SU-DHL-6 (cell line): ENCODE measurements at regions not wholly inside any gene's neighbourhood (a gene's known extent, or its start where the extent isn't known, plus 50 kb on each side); places are given as distances from the start of the nearest gene placed in this dataset.

ENCODE experiments used
- H2AFZ ChIP-seq: fragments of 200-600 bp; sonication (generic); 2 replicates; pipeline ENCODE4 v1.6.1; 2014; ENCODE audit warnings: low read depth, mild to moderate bottlenecking, moderate library complexity, mixed read lengths, antibody characterized with exemption, low read length; ENCODE audit not compliant: severe bottlenecking
- H3F3A ChIP-seq: fragments of 200-600 bp; shearing (Covaris generic); 2 replicates; pipeline ENCODE4 v1.6.0; 2016; ENCODE audit warnings: antibody characterized with exemption, mild to moderate bottlenecking; ENCODE audit not compliant: insufficient read depth
- H3K27ac ChIP-seq: fragments of 200-600 bp; sonication (generic); 2 replicates; pipeline ENCODE4 v1.5.1; 2016; ENCODE audit warnings: low read depth, mild to moderate bottlenecking, low read length, moderate library complexity, mixed read lengths
- H3K27me3 ChIP-seq: fragments of 200-600 bp; sonication (generic), shearing (Covaris generic); 2 replicates; pipeline ENCODE4 v1.6.0; 2014; ENCODE audit warnings: mild to moderate bottlenecking, low read length
- H3K36me3 ChIP-seq: fragments of 200-600 bp; sonication (generic); 2 replicates; pipeline ENCODE4 v1.6.1; 2014; ENCODE audit warnings: mild to moderate bottlenecking, low read length, mixed read lengths
- H3K4me2 ChIP-seq: fragments of 300-600, 200-600 bp; shearing (Covaris generic), sonication (generic); 2 replicates; pipeline ENCODE4 v1.6.0; 2014; ENCODE audit warnings: low read length, low read depth, mild to moderate bottlenecking; ENCODE audit not compliant: poor library complexity, severe bottlenecking
- H3K4me3 ChIP-seq: fragments of 200-600 bp; sonication (generic); 2 replicates; pipeline ENCODE4 v1.5.1; 2014; ENCODE audit warnings: antibody characterized with exemption, low read length, mild to moderate bottlenecking, mixed read lengths; ENCODE audit not compliant: insufficient read depth, poor library complexity, severe bottlenecking
- H3K79me2 ChIP-seq: fragments of 200-600 bp; sonication (generic); 2 replicates; pipeline ENCODE4 v1.6.1; 2014; ENCODE audit warnings: mild to moderate bottlenecking, low read length, moderate library complexity; ENCODE audit not compliant: insufficient read depth
- H3K9ac ChIP-seq: fragments of 200-600 bp; sonication (generic); 2 replicates; pipeline ENCODE4 v1.7.0; 2014; ENCODE audit warnings: mild to moderate bottlenecking, low read length
- H3K9me2 ChIP-seq: fragments of 200-600 bp; sonication (generic); replicated peaks from 2 replicates; pipeline ENCODE4 v1.6.1; 2014; ENCODE audit warnings: low read length; ENCODE audit not compliant: insufficient read depth
- H3K9me3 ChIP-seq: fragments of 200-600 bp; sonication (generic); 2 replicates; pipeline ENCODE4 v1.6.1; 2014; ENCODE audit warnings: low read length, mixed read lengths; ENCODE audit not compliant: insufficient read depth
- H4K20me1 ChIP-seq: fragments of 200-600 bp; sonication (generic); 2 replicates; pipeline ENCODE4 v1.6.1; 2014; ENCODE audit warnings: low read depth, mild to moderate bottlenecking, antibody characterized with exemption, low read length, moderate library complexity, mixed read lengths
- EZH2phosphoT487 ChIP-seq: fragments of 200-600 bp; sonication (generic), shearing (Covaris generic); conservative IDR thresholded peaks from 2 replicates; pipeline ENCODE4 v1.6.1; 2018; ENCODE audit warnings: mild to moderate bottlenecking, antibody characterized with exemption, low read length, moderate library complexity, mixed read lengths
- TF ChIP-seq, protein P1 (sequence below): fragments of 200-600 bp; sonication (generic); IDR thresholded peaks from one replicate; pipeline ENCODE4 v1.5.1; 2017; ENCODE audit warnings: antibody characterized with exemption, mild to moderate bottlenecking, low read length, moderate library complexity; ENCODE audit not compliant: insufficient read depth, poor library complexity, severe bottlenecking

DNA sequence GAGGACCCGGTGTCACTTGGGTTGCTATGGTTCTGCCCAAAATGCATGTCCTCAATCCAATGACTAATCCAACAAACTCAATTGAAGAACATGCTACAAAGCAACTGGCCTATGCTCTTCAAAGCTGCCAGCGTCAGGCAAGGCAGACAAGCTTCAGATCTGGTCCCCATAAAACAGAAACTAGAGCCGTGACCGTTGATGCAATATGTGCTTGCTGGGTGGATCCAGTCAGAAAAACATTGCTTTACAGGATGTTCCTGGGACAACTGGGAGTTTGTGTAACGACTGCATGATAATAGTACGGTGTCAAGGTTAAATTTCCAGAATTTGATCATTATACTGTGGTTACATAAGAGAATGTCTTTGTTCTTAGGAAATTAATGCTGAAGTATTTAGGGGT lies 120.7 kb upstream of the CTBP2 start:
- H3K27ac ChIP-seq = no peak overlapping the region
- H3K4me2 ChIP-seq = no peak overlapping the region
- H3K9ac ChIP-seq = no peak overlapping the region
- H2AFZ ChIP-seq = no peak overlapping the region
- no peaks in the 10 kb centered on the region for H3K9me3 ChIP-seq
- H3K36me3 ChIP-seq = no peaks in the 10 kb centered on the region
- no peak for TF ChIP-seq EZH2phosphoT487
- TF ChIP-seq, protein P1, sequence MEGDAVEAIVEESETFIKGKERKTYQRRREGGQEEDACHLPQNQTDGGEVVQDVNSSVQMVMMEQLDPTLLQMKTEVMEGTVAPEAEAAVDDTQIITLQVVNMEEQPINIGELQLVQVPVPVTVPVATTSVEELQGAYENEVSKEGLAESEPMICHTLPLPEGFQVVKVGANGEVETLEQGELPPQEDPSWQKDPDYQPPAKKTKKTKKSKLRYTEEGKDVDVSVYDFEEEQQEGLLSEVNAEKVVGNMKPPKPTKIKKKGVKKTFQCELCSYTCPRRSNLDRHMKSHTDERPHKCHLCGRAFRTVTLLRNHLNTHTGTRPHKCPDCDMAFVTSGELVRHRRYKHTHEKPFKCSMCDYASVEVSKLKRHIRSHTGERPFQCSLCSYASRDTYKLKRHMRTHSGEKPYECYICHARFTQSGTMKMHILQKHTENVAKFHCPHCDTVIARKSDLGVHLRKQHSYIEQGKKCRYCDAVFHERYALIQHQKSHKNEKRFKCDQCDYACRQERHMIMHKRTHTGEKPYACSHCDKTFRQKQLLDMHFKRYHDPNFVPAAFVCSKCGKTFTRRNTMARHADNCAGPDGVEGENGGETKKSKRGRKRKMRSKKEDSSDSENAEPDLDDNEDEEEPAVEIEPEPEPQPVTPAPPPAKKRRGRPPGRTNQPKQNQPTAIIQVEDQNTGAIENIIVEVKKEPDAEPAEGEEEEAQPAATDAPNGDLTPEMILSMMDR = no peak
- no peak overlapping the region for H3K4me3 ChIP-seq
- no peaks in the 10 kb centered on the region for H4K20me1 ChIP-seq
- H3K9me2 ChIP-seq = no peaks in the 10 kb centered on the region
- H3F3A ChIP-seq = no peaks in the 10 kb centered on the region
- no peaks in the 10 kb centered on the region for H3K27me3 ChIP-seq
- H3K79me2 ChIP-seq = no peaks in the 10 kb centered on the region

DNA sequence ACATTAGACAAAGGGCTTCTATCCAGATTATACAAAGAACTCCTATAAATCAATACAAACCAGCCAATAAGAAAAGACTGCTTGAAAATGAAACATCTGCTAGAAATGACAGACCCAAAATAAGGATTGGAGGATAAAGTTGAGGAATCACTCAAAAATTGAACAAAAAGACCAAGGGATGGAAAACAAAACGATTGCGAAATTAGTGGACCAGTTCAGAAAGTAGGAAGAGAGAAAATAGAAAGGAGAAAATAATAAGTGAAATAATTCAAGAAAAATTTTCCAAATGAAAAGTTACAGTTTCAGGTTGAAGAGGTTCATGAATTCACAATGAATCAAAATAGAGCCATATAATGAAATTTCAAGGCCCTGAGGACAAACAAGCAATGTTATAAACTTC lies 115.8 kb upstream of the CTBP2 start:
- no peak for TF ChIP-seq EZH2phosphoT487
- TF ChIP-seq, protein P1 = no peak

DNA sequence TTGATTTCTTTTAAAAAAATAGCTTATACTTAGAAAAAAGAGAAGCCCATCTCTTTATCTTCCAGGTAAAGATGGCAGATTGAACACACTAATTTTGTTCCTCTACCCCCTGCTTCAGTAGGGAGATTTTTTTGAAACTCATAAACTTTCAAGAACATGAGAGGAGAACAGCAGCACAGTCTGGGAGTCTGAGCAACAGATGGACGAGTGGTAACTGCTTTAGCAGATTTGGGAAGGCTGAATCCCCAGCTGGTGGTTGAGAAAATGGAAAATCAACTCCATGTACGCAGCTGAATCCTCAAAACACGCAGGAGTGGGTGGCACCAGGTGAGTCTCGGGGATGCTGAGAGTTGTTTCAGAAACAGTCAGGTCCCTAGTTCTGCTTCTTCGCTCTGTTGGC lies 114.6 kb upstream of the CTBP2 start:
- Histone ChIP-seq H3K27ac (no peak overlapping the region), H3F3A (no peaks in the 10 kb centered on the region), H3K4me2 (no peak overlapping the region), H3K79me2 (no peaks in the 10 kb centered on the region), H3K9ac (no peak overlapping the region), H3K27me3 (no peaks in the 10 kb centered on the region), H3K36me3 (no peaks in the 10 kb centered on the region), H3K9me3 (no peaks in the 10 kb centered on the region), H3K9me2 (no peaks in the 10 kb centered on the region), H3K4me3 (no peak overlapping the region), H2AFZ (no peak overlapping the region), H4K20me1 (no peaks in the 10 kb centered on the region)
- no peak for TF ChIP-seq EZH2phosphoT487
- TF ChIP-seq, protein P1 = no peak

More for the DNA sequence above, 115.8 kb upstream of the CTBP2 start:
- Histone ChIP-seq H3K4me3 (no peak overlapping the region), H4K20me1 (no peaks in the 10 kb centered on the region), H3F3A (no peaks in the 10 kb centered on the region), H3K27me3 (no peaks in the 10 kb centered on the region), H3K4me2 (no peak overlapping the region), H2AFZ (no peak overlapping the region), H3K36me3 (no peaks in the 10 kb centered on the region), H3K27ac (no peak overlapping the region), H3K9me2 (no peaks in the 10 kb centered on the region), H3K9ac (no peak overlapping the region), H3K79me2 (no peaks in the 10 kb centered on the region), H3K9me3 (no peaks in the 10 kb centered on the region)
